SK-MEL-5 (cell line): ENCODE measurements at regions not wholly inside any gene's neighbourhood (a gene's known extent, or its start where the extent isn't known, plus 50 kb on each side); places are given as distances from the start of the nearest gene placed in this dataset.
A peak's percentile ranks its signal among the peaks of the same experiment; 100 is the strongest.

Source experiments
- DNase-seq: peaks from one replicate; pipeline ENCODE4 v3.0.0-alpha.2; 2016; ENCODE audit warnings: low read depth, low spot score
- in situ Hi-C: cut with HindIII; loops from 2 replicates; pipeline ENCODE4 v1.10.0; 2016; ENCODE audit warnings: low sequenced_read_pairs, high pct_unique_total_duplicates, low pct_unique_long_range_greater_than_20kb

- in situ Hi-C loops, result no loop called here
- DNase-seq, result peak; percentile 45
Measured at GRCh38 chr9:16267281-16268066, 603.0 kb downstream of the BNC2 start.

- in situ Hi-C loops, result no loop called here
- DNase-seq, result no peak
Measured at GRCh38 chr9:16268067-16268881, 602.2 kb downstream of the BNC2 start.

GRCh38 chr9:16271967-16272366, 598.5 kb downstream of the BNC2 start:
- in situ Hi-C loops, result no loop called here
- DNase-seq, result no peak

- in situ Hi-C loops, result no loop called here
- no peak for DNase-seq
Measured at GRCh38 chr9:16272776-16273175, 597.7 kb downstream of the BNC2 start.

- in situ Hi-C loops, result no loop called here
- no peak for DNase-seq
Measured at GRCh38 chr9:16275795-16276624, 594.5 kb downstream of the BNC2 start.

GRCh38 chr9:16276866-16277265, 593.6 kb downstream of the BNC2 start:
- in situ Hi-C loops, result no loop called here
- no peak for DNase-seq

- in situ Hi-C loops, result no loop called here
- no peak for DNase-seq
Measured at GRCh38 chr9:16277471-16277960, 593.0 kb downstream of the BNC2 start.

- DNase-seq, result no peak
- in situ Hi-C loops, result no loop called here
Measured at GRCh38 chr9:16278326-16278999, 592.0 kb downstream of the BNC2 start.

GRCh38 chr9:16281707-16282106, 588.8 kb downstream of the BNC2 start:
- in situ Hi-C loops, result no loop called here
- no peak for DNase-seq

GRCh38 chr9:16282216-16282615, 588.3 kb downstream of the BNC2 start:
- in situ Hi-C loops, result no loop called here
- DNase-seq, result no peak

GRCh38 chr9:16282718-16283117, 587.8 kb downstream of the BNC2 start:
- DNase-seq, result no peak
- in situ Hi-C loops, result no loop called here

- in situ Hi-C loops, result no loop called here
- no peak for DNase-seq
Measured at GRCh38 chr9:16286160-16286559, 584.3 kb downstream of the BNC2 start.

GRCh38 chr9:16289639-16290038, 580.8 kb downstream of the BNC2 start:
- in situ Hi-C loops, result no loop called here
- DNase-seq, result no peak

GRCh38 chr9:16290169-16290568, 580.3 kb downstream of the BNC2 start:
- in situ Hi-C loops, result no loop called here
- no peak for DNase-seq

- in situ Hi-C loops, result no loop called here
- no peak for DNase-seq
Measured at GRCh38 chr9:16291921-16292320, 578.5 kb downstream of the BNC2 start.

GRCh38 chr9:16293610-16294009, 576.9 kb downstream of the BNC2 start:
- DNase-seq, result no peak
- in situ Hi-C loops, result no loop called here

- DNase-seq, result no peak
- in situ Hi-C loops, result no loop called here
Measured at GRCh38 chr9:16294133-16294770, 576.2 kb downstream of the BNC2 start.
